Nephron (organoid): ENCODE measurements at regions not wholly inside any gene's neighbourhood (a gene's known extent, or its start where the extent isn't known, plus 50 kb on each side); places are given as distances from the start of the nearest gene placed in this dataset.

Source experiments
- H3K27ac Mint-ChIP-seq, 3 experiments: 2 replicates each; pipeline ENCODE4 v1.8.0; 2020; ENCODE audit warnings: mixed read lengths in 3 of 3, mild to moderate bottlenecking in 2 of 3, moderate library complexity in 1 of 3
- H3K27me3 Mint-ChIP-seq: 2 replicates; pipeline ENCODE4 v1.8.0; 2021; ENCODE audit warnings: low read depth, mild to moderate bottlenecking, moderate library complexity, mixed read lengths
- H3K36me3 Mint-ChIP-seq: 2 replicates; pipeline ENCODE4 v1.8.0; 2020; ENCODE audit warnings: low read depth, mixed read lengths
- H3K4me1 Mint-ChIP-seq: 2 replicates; pipeline ENCODE4 v1.8.0; 2020; ENCODE audit warnings: mixed read lengths
- H3K4me3 Mint-ChIP-seq, 3 experiments: 2 replicates each; pipeline ENCODE4 v1.8.0; 2020; ENCODE audit warnings: mild to moderate bottlenecking in 3 of 3, mixed read lengths in 3 of 3, moderate library complexity in 2 of 3
- H3K9me3 Mint-ChIP-seq: 2 replicates; pipeline ENCODE4 v1.8.0; 2020; ENCODE audit warnings: mixed read lengths
- CTCF ChIP-seq, 3 experiments: fragments of 200-600 bp; sonication (generic); IDR thresholded peaks; one replicate each; pipeline ENCODE4 v1.5.0; 2021; ENCODE audit warnings: antibody characterized with exemption in 3 of 3; ENCODE audit not compliant: unreplicated experiment in 3 of 3

DNA sequence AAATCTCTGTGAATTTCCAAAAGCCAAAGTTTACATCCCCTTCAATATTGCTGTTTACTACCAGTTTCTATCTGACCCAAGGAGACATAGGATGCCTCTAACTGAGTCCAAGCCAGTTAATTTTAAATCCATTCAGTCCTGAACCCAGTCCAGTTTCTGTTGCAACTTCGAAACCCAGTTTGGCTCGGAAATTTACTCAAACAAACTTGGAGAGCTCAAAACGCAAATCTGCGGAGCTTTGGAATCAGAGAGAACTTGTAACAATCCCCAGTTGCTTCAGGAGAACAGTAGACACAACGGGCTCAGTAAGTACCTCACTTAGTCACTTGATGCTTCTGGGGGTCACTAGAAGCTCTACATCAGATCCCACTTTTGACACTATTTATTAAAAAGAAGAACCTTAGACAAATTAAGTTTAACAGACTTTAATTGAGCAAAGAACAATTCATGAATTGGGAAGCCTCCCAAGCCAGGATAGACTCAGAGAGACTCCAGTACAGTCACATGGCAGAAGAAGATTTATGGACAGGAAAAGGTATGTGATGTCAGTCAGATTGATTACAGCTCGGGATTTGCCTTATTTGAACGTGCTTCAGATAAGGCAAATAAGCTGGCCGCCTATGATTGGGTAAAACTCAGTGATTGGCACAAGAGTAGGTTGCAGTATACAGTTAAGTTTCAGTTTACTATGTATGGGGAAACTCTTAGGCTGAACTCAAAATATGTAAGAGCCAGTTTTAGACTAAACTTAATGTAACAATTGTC, 118.0 kb downstream of the RFPL4B start:
- H3K27me3 Mint-ChIP-seq: no peaks in the 10 kb centered on the region
- TF ChIP-seq CTCF (IDR thresholded peaks at IDR 0.05; ENCODE audit: unreplicated experiment in 3 of 3): no peak
- no peaks in the 10 kb centered on the region for H3K36me3 Mint-ChIP-seq

DNA sequence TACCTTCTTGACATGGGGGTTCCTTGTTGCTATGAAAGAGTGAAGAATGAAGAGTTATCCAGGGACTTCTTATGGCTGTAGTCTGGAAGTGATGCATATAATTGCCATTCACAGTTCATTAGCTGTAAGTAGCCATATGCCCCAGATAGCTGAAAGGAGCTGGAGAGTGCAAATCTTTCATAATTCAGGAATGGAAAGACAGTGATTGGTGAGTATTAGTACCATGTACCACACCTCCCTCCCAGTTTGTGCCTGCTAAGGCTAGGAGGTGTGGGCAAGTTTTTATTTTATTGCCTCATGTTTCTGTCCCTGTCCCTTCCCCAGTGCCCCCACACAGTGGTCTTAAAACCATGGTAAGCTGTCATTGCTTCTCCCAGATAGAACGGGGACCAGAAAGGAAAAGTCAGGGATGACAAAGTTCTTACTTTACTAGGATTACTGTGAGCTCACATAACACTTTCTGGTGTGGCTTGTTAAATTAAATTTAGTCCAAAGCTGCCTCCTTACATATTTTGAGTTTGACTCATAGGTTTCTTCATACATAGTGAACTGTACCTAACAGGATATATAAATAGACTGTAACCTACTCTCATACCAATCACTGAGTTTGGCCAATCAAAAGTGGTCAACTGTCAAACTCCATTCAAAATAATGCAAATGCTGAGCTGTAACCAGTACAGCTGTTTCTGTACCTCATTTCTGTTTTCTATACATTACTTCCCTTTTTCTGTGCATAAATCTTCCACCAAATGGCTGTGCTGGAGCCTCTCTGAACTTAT, 119.4 kb downstream of the RFPL4B start:
- H3K27me3 Mint-ChIP-seq: no peaks in the 10 kb centered on the region
- TF ChIP-seq CTCF (IDR thresholded peaks at IDR 0.05; ENCODE audit: unreplicated experiment in 3 of 3): no peak
- no peaks in the 10 kb centered on the region for H3K4me1 Mint-ChIP-seq
- H3K36me3 Mint-ChIP-seq: no peaks in the 10 kb centered on the region
- H3K27ac Mint-ChIP-seq: no peak overlapping the region
- no peak overlapping the region for H3K4me3 Mint-ChIP-seq
- no peaks in the 10 kb centered on the region for H3K9me3 Mint-ChIP-seq

More for the DNA sequence above, 118.0 kb downstream of the RFPL4B start:
- Mint-ChIP-seq H3K27ac (no peak overlapping the region), H3K4me1 (no peaks in the 10 kb centered on the region), H3K9me3 (no peaks in the 10 kb centered on the region), H3K4me3 (no peak overlapping the region)

DNA sequence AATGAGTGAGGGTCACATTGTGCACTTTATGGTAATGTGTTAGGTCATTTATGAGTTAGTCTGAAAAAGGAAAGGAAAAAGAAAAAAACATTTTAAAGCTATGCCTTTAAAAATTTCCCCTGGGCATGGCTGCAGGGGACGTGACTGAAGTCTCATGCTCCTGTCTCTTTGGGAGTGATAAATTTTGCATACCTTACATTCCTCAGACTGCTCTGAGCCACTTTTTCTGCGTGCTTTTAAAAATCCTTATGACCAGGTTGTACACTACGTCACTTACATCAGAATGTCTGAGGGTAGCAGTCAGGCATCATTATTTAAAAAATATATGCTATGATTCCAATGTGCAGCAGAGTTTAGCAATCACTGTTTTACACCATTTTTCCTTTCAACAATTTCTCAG, 121.2 kb downstream of the RFPL4B start:
- no peak overlapping the region for H3K4me3 Mint-ChIP-seq

GRCh38 chr6:112469306-112469705, 122.2 kb downstream of the RFPL4B start:
- H3K4me1 Mint-ChIP-seq: no peaks in the 10 kb centered on the region
- no peaks in the 10 kb centered on the region for H3K27me3 Mint-ChIP-seq

More for the DNA sequence above, 121.2 kb downstream of the RFPL4B start:
- H3K9me3 Mint-ChIP-seq: no peaks in the 10 kb centered on the region
- H3K4me1 Mint-ChIP-seq: no peaks in the 10 kb centered on the region
- no peaks in the 10 kb centered on the region for H3K27me3 Mint-ChIP-seq
- no peaks in the 10 kb centered on the region for H3K36me3 Mint-ChIP-seq
- H3K27ac Mint-ChIP-seq: no peak overlapping the region
- no peak for TF ChIP-seq CTCF (IDR thresholded peaks at IDR 0.05; ENCODE audit: unreplicated experiment in 3 of 3)

GRCh38 chr6:112470376-112470775, 123.2 kb downstream of the RFPL4B start:
- no peaks in the 10 kb centered on the region for H3K36me3 Mint-ChIP-seq
- no peak overlapping the region for H3K27ac Mint-ChIP-seq
- H3K27me3 Mint-ChIP-seq: no peaks in the 10 kb centered on the region
- H3K4me1 Mint-ChIP-seq: no peaks in the 10 kb centered on the region
- no peaks in the 10 kb centered on the region for H3K9me3 Mint-ChIP-seq
- TF ChIP-seq CTCF (IDR thresholded peaks at IDR 0.05; ENCODE audit: unreplicated experiment in 3 of 3): no peak
- no peak overlapping the region for H3K4me3 Mint-ChIP-seq

More at GRCh38 chr6:112469306-112469705, 122.2 kb downstream of the RFPL4B start:
- no peak for TF ChIP-seq CTCF (IDR thresholded peaks at IDR 0.05; ENCODE audit: unreplicated experiment in 3 of 3)
- Mint-ChIP-seq H3K36me3 (no peaks in the 10 kb centered on the region), H3K9me3 (no peaks in the 10 kb centered on the region), H3K4me3 (no peak overlapping the region), H3K27ac (peak overlapping the region in 1 of 3 experiments; percentile 6)
